Neural cell (in vitro differentiated cells): ENCODE measurements at regions not wholly inside any gene's neighbourhood (a gene's known extent, or its start where the extent isn't known, plus 50 kb on each side); places are given as distances from the start of the nearest gene placed in this dataset.

Experiments
- H2AFZ ChIP-seq: fragments of 200-600, 300-800 bp; sonication (generic), shearing (Covaris generic); 2 replicates; pipeline ENCODE4 v1.6.0; 2014; ENCODE audit warnings: low read depth, mild to moderate bottlenecking, antibody characterized with exemption, low read length, moderate library complexity
- H3F3A ChIP-seq: fragments of 200-600 bp; shearing (Covaris generic); 2 replicates; pipeline ENCODE4 v1.6.1; 2016; ENCODE audit warnings: mild to moderate bottlenecking, moderate library complexity, mixed read lengths, antibody characterized with exemption, low read length; ENCODE audit not compliant: insufficient read depth, poor library complexity, severe bottlenecking
- H3K27ac ChIP-seq: fragments of 200-600, 300-800 bp; sonication (generic), shearing (Covaris generic); 2 replicates; pipeline ENCODE4 v1.5.1; 2014; ENCODE audit warnings: mild to moderate bottlenecking, low read length, moderate library complexity
- H3K27me3 ChIP-seq: fragments of 300-800, 200-600 bp; sonication (generic), shearing (Covaris generic); 2 replicates; pipeline ENCODE4 v1.6.0; 2014; ENCODE audit warnings: mild to moderate bottlenecking, low read depth, low read length, moderate library complexity; ENCODE audit not compliant: insufficient read depth
- H3K36me3 ChIP-seq: fragments of 300-800, 200-600 bp; sonication (generic), shearing (Covaris generic); 2 replicates; pipeline ENCODE4 v1.5.1; 2014; ENCODE audit warnings: mild to moderate bottlenecking, antibody characterized with exemption, low read length, moderate library complexity; ENCODE audit not compliant: insufficient read depth
- H3K4me2 ChIP-seq: fragments of 300-800, 200-600 bp; sonication (generic), shearing (Covaris generic); 2 replicates; pipeline ENCODE4 v1.6.0; 2014; ENCODE audit warnings: mild to moderate bottlenecking, low read length
- H3K4me3 ChIP-seq: fragments of 300-800, 200-600 bp; sonication (generic), shearing (Covaris generic); 2 replicates; pipeline ENCODE4 v1.5.1; 2014; ENCODE audit warnings: mild to moderate bottlenecking, low read length, moderate library complexity
- H3K79me2 ChIP-seq: fragments of 200-600 bp; shearing (Covaris generic); replicated peaks from 2 replicates; pipeline ENCODE4 v1.6.0; 2014; ENCODE audit warnings: mild to moderate bottlenecking, low read length, moderate library complexity; ENCODE audit not compliant: insufficient read depth
- H3K9ac ChIP-seq: fragments of 300-800, 200-600 bp; sonication (generic), shearing (Covaris generic); 2 replicates; pipeline ENCODE4 v1.6.1; 2016; ENCODE audit warnings: mild to moderate bottlenecking, low read length, mixed read lengths
- H3K9me2 ChIP-seq: fragments of 200-600 bp; shearing (Covaris generic); 2 replicates; pipeline ENCODE4 v1.6.1; 2016; ENCODE audit warnings: mild to moderate bottlenecking, low read length, mixed read lengths; ENCODE audit not compliant: insufficient read depth
- H3K9me3 ChIP-seq: fragments of 200-600, 300-800 bp; sonication (generic), shearing (Covaris generic); 2 replicates; pipeline ENCODE4 v1.6.1; 2016; ENCODE audit warnings: mild to moderate bottlenecking, mixed run types, low read length, moderate library complexity, mixed read lengths
- H4K20me1 ChIP-seq: fragments of 200-600 bp; shearing (Covaris generic); 2 replicates; pipeline ENCODE4 v1.6.1; 2016; ENCODE audit warnings: mild to moderate bottlenecking, mixed run types; ENCODE audit not compliant: insufficient read depth
- EP300 ChIP-seq: fragments of 450-650 bp; conservative IDR thresholded peaks from 2 replicates; pipeline ENCODE4 v1.6.1; 2014; ENCODE audit warnings: antibody characterized with exemption, mild to moderate bottlenecking, moderate library complexity; ENCODE audit not compliant: poor library complexity, severe bottlenecking
- EZH2 ChIP-seq: fragments of 200-600, 300-800 bp; shearing (Covaris generic), sonication (generic); IDR thresholded peaks from 2 replicates; pipeline ENCODE4 v1.6.1; 2014; ENCODE audit warnings: antibody characterized with exemption, low read length, borderline replicate concordance, mild to moderate bottlenecking; ENCODE audit not compliant: insufficient read depth, poor library complexity, severe bottlenecking
- MXI1 ChIP-seq: fragments of 450-650 bp; conservative IDR thresholded peaks from 2 replicates; pipeline ENCODE4 v1.6.1; 2014; ENCODE audit warnings: antibody characterized with exemption, mild to moderate bottlenecking; ENCODE audit not compliant: poor library complexity, severe bottlenecking
- POLR2AphosphoS5 ChIP-seq: IDR thresholded peaks from 2 replicates; pipeline ENCODE4 v1.6.1; 2012
- RAD21 ChIP-seq: fragments of 450-650 bp; conservative IDR thresholded peaks from 2 replicates; pipeline ENCODE4 v1.6.1; 2014; ENCODE audit warnings: antibody characterized with exemption, mild to moderate bottlenecking, moderate library complexity
- REST ChIP-seq: IDR thresholded peaks from 2 replicates; pipeline ENCODE4 v1.6.1; 2012; ENCODE audit warnings: borderline replicate concordance
- SMC3 ChIP-seq: fragments of 450-650 bp; conservative IDR thresholded peaks from 2 replicates; pipeline ENCODE4 v1.6.1; 2014; ENCODE audit warnings: antibody characterized with exemption, mild to moderate bottlenecking, moderate library complexity; ENCODE audit not compliant: poor library complexity
- TAF1 ChIP-seq: IDR thresholded peaks from 2 replicates; pipeline ENCODE4 v1.6.1; 2012; ENCODE audit warnings: low read depth
- TF ChIP-seq, protein P1 (sequence below): fragments of 450-650 bp; IDR thresholded peaks from 2 replicates; pipeline ENCODE4 v1.5.1; 2014; ENCODE audit warnings: antibody characterized with exemption, mild to moderate bottlenecking, moderate library complexity; ENCODE audit not compliant: poor library complexity, severe bottlenecking

DNA sequence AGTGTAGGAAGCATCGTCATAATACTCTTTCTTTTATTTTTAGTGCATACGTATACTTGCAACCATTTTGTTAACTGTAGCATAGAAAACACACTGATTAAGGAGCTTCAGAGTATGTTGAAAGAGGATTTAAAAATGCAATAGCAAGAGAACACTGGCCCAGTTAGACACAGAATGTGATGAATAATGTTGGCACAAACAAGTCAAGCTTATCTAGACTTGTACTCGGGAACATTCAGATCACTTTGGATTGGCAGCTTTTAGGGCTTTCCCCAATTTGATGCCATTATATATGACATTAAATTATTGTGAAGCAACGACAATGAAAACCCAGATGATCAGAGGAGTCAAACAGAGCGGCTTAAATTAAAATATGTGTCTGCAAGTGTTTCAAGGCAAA, 468.1 kb downstream of the PRKD1 start:
- peaks cover 41% of the 10 kb centered on the region for H3K79me2 ChIP-seq
- no peaks in the 10 kb centered on the region for H3K9me2 ChIP-seq
- peak overlapping the region; percentile 2 for H3K9ac ChIP-seq
- peaks cover 22% of the 10 kb centered on the region for H3F3A ChIP-seq
- no peaks in the 10 kb centered on the region for H3K9me3 ChIP-seq
- H3K36me3 ChIP-seq: no peaks in the 10 kb centered on the region
- TF ChIP-seq EP300 (no peak), MXI1 (no peak), POLR2AphosphoS5 (no peak), EZH2 (no peak), RAD21 (no peak), REST (no peak), SMC3 (no peak), TAF1 (no peak)
- TF ChIP-seq, protein P1, sequence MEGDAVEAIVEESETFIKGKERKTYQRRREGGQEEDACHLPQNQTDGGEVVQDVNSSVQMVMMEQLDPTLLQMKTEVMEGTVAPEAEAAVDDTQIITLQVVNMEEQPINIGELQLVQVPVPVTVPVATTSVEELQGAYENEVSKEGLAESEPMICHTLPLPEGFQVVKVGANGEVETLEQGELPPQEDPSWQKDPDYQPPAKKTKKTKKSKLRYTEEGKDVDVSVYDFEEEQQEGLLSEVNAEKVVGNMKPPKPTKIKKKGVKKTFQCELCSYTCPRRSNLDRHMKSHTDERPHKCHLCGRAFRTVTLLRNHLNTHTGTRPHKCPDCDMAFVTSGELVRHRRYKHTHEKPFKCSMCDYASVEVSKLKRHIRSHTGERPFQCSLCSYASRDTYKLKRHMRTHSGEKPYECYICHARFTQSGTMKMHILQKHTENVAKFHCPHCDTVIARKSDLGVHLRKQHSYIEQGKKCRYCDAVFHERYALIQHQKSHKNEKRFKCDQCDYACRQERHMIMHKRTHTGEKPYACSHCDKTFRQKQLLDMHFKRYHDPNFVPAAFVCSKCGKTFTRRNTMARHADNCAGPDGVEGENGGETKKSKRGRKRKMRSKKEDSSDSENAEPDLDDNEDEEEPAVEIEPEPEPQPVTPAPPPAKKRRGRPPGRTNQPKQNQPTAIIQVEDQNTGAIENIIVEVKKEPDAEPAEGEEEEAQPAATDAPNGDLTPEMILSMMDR: no peak
- no peak overlapping the region for H2AFZ ChIP-seq
- peak overlapping the region; percentile 15 for H3K4me2 ChIP-seq
- H3K27me3 ChIP-seq: no peaks in the 10 kb centered on the region
- peak overlapping the region; percentile 33 for H3K4me3 ChIP-seq
- no peaks in the 10 kb centered on the region for H4K20me1 ChIP-seq
- peak overlapping the region; percentile 47 for H3K27ac ChIP-seq

- no peaks in the 10 kb centered on the region for H3K9me3 ChIP-seq
- H2AFZ ChIP-seq: no peak overlapping the region
- peak overlapping the region; percentile 47 for H3K27ac ChIP-seq
- TF ChIP-seq EP300: peak; percentile 80
- peak; percentile 40 for TF ChIP-seq POLR2AphosphoS5
- peak; percentile 17 for TF ChIP-seq RAD21
- no peak for TF ChIP-seq TAF1
- H4K20me1 ChIP-seq: no peaks in the 10 kb centered on the region
- peaks cover 41% of the 10 kb centered on the region for H3K79me2 ChIP-seq
- H3K36me3 ChIP-seq: no peaks in the 10 kb centered on the region
- H3K9ac ChIP-seq: peak overlapping the region; percentile 2
- H3K9me2 ChIP-seq: no peaks in the 10 kb centered on the region
- H3K4me3 ChIP-seq: peak overlapping the region; percentile 33
- H3K27me3 ChIP-seq: no peaks in the 10 kb centered on the region
- peaks cover 20% of the 10 kb centered on the region for H3F3A ChIP-seq
- peak overlapping the region; percentile 15 for H3K4me2 ChIP-seq
These were observed 467.6 kb downstream of the PRKD1 start for GRCh38 chr14:29459969-29460560.
